ACC112 (cell line): ENCODE measurements at regions not wholly inside any gene's neighbourhood (a gene's known extent, or its start where the extent isn't known, plus 50 kb on each side); places are given as distances from the start of the nearest gene placed in this dataset.

Source experiments
- H2AFZ ChIP-seq: fragments of 200-600 bp; sonication (generic); one replicate; pipeline ENCODE4 v1.6.0; 2017; ENCODE audit warnings: antibody characterized with exemption, low read length; ENCODE audit not compliant: unreplicated experiment
- H3K27ac ChIP-seq: fragments of 200-600 bp; sonication (generic); 2 replicates; pipeline ENCODE4 v1.5.1; 2014; ENCODE audit warnings: low read depth, mild to moderate bottlenecking, antibody characterized with exemption, low read length, moderate library complexity
- H3K27me3 ChIP-seq: fragments of 200-600 bp; sonication (generic); 2 replicates; pipeline ENCODE4 v1.6.1; 2014; ENCODE audit warnings: mild to moderate bottlenecking, antibody characterized with exemption, low read length, moderate library complexity, mixed read lengths; ENCODE audit not compliant: insufficient read depth
- H3K36me3 ChIP-seq: fragments of 200-600 bp; sonication (generic); 2 replicates; pipeline ENCODE4 v1.6.1; 2016; ENCODE audit warnings: mild to moderate bottlenecking, antibody characterized with exemption, low read length, moderate library complexity, mixed read lengths; ENCODE audit not compliant: insufficient read depth
- H3K4me1 ChIP-seq: fragments of 200-600 bp; sonication (generic); one replicate; pipeline ENCODE4 v1.6.1; 2016; ENCODE audit warnings: low read length, mixed read lengths; ENCODE audit not compliant: insufficient read depth, unreplicated experiment, control insufficient read depth
- H3K4me3 ChIP-seq: fragments of 200-600 bp; sonication (generic); 2 replicates; pipeline ENCODE4 v1.5.1; 2014; ENCODE audit warnings: mild to moderate bottlenecking, low read depth, low read length
- H3K79me2 ChIP-seq: fragments of 200-600 bp; sonication (generic); one replicate; pipeline ENCODE4 v1.6.0; 2016; ENCODE audit warnings: low read length; ENCODE audit not compliant: control insufficient read depth, unreplicated experiment, insufficient read depth

DNA sequence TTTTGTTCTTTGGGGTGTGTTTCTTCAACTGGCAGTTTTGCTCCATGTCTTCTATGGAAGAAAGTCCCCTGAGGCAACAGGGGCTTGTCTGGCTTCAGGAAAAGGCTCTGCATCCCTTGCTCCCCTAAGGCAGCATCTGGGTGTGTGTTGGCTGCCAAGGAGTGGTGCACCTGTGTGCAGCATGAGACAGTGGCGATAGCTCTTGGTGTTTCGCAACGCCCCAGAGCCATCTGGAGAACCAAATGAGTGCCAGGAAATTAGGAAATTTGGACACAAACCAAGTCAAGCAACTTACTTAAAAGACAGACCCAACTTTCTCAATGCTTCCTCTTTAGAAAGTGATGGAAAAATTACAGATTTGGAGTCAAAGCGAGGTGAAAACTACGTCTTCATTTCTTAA lies 1044.4 kb upstream of the CNTNAP5 start:
- Histone ChIP-seq H3K4me3 (no peak overlapping the region), H3K27me3 (no peaks in the 10 kb centered on the region), H3K27ac (no peak overlapping the region), H3K36me3 (no peaks in the 10 kb centered on the region), H3K79me2 (no peaks in the 10 kb centered on the region), H2AFZ (no peak overlapping the region), H3K4me1 (no peaks in the 10 kb centered on the region)

GRCh38 chr2:122982936-122983335 lies 1042.2 kb upstream of the CNTNAP5 start:
- Histone ChIP-seq H3K27me3 (no peaks in the 10 kb centered on the region), H3K4me1 (no peaks in the 10 kb centered on the region), H3K36me3 (no peaks in the 10 kb centered on the region), H2AFZ (no peak overlapping the region), H3K79me2 (no peaks in the 10 kb centered on the region), H3K4me3 (no peak overlapping the region), H3K27ac (no peak overlapping the region)

DNA sequence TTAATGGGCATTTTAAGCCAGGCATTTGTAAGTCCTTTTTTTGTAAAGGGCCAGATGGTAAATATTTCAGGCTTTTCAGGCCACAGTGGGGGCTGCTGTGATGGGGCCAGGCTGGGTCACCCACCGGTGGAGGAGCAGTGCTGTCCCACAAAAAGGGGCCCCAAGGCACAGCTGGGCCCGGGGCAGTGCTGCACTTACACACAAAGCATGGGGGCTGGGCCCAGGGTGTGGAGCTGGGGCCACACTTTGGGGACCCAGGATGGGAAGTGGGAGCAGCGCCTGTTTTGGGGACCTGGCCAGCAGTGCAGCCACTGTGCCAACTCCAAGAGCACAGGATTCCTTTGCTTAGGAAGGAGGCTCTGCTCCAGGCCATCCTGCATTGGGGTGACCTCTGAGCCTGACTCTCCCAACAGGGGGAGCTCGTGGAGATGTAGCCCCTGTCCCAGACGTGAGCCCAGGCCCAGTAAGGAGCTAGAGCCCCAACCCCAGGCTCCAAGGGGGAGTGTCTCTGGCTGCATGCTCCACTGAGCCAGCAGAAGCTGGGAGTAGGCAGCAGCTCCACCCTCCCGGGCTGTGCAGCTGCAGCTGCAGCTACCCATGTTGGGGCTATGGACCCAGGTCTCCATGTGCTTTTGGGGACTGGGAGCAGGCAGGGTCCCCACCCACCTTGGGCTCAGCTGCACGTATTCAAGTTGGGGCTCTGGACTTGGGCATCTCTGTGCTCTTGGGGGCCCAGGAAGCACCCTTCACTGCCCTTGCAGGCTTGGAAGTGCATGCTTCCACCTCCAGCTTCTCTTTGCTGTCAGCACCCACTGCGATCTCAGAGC lies 1036.5 kb upstream of the CNTNAP5 start:
- Histone ChIP-seq H3K79me2 (no peaks in the 10 kb centered on the region), H3K4me3 (no peak overlapping the region), H3K4me1 (no peaks in the 10 kb centered on the region), H3K36me3 (no peaks in the 10 kb centered on the region), H3K27me3 (no peaks in the 10 kb centered on the region), H2AFZ (no peak overlapping the region), H3K27ac (no peak overlapping the region)

- Histone ChIP-seq H3K36me3 (no peaks in the 10 kb centered on the region), H3K27me3 (no peaks in the 10 kb centered on the region), H3K4me3 (no peak overlapping the region), H3K27ac (no peak overlapping the region), H3K4me1 (no peaks in the 10 kb centered on the region), H2AFZ (no peak overlapping the region), H3K79me2 (no peaks in the 10 kb centered on the region)
Measured at GRCh38 chr2:122993592-122993991, 1031.5 kb upstream of the CNTNAP5 start.

GRCh38 chr2:122999258-122999657 lies 1025.8 kb upstream of the CNTNAP5 start:
- Histone ChIP-seq H3K36me3 (no peaks in the 10 kb centered on the region), H3K4me3 (no peak overlapping the region), H3K79me2 (no peaks in the 10 kb centered on the region), H3K27ac (no peak overlapping the region), H2AFZ (no peak overlapping the region), H3K4me1 (no peaks in the 10 kb centered on the region), H3K27me3 (no peaks in the 10 kb centered on the region)

GRCh38 chr2:122999821-123000220 lies 1025.3 kb upstream of the CNTNAP5 start:
- Histone ChIP-seq H3K4me3 (no peak overlapping the region), H2AFZ (no peak overlapping the region), H3K4me1 (no peaks in the 10 kb centered on the region), H3K79me2 (no peaks in the 10 kb centered on the region), H3K27ac (no peak overlapping the region), H3K27me3 (no peaks in the 10 kb centered on the region), H3K36me3 (no peaks in the 10 kb centered on the region)

DNA sequence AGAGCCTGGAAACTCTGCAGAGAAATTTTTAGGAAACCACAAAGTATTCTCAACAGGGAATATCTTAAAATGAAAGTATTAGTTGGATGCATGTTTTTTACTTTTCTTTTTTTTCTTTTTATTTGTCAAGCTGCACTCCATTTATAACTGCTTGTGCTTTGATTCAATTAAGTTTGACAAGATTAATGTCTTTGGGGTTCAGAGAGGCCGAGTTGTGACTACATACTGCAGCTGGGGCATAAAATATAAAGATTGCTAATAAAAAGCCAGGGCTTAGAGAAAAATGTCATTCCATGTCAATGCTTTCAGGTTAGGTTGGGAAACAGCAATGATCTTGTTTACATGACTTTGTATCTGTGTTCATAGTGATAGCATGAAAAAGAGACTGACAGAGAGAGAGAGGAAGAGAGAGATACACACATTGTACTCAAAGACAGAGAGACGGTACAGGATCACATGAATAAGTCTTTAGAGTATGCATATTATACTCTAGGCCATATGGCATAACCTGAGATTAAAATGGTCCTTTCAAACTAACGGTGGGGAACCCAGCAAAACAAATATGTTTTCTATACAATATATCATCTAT lies 1022.3 kb upstream of the CNTNAP5 start:
- H3K36me3 ChIP-seq: no peaks in the 10 kb centered on the region
- H3K4me1 ChIP-seq: no peaks in the 10 kb centered on the region
- no peak overlapping the region for H3K4me3 ChIP-seq
- H3K79me2 ChIP-seq: no peaks in the 10 kb centered on the region
- no peak overlapping the region for H2AFZ ChIP-seq
- H3K27ac ChIP-seq: no peak overlapping the region
- no peaks in the 10 kb centered on the region for H3K27me3 ChIP-seq

DNA sequence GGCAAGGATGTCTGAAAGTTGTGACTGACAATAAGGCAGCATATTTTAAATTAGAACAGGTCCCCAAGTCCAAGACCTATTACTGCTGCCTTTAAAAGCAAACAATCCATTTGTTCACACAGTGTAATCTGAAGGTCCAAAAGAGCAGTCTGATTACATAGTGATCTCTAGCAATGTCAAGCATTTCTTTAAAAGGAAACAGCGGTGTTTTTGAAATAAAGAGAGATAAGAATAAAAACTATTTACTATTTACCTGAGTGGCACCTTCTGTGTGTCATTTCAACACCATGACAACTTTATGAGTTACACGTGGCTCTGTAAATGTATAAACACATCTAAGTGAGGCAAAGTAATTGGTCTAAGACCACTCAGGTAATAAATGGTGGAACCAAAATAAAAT lies 1009.9 kb upstream of the CNTNAP5 start:
- H3K79me2 ChIP-seq: no peaks in the 10 kb centered on the region
- H3K4me1 ChIP-seq: no peaks in the 10 kb centered on the region
- no peak overlapping the region for H3K4me3 ChIP-seq
- H3K27ac ChIP-seq: no peak overlapping the region
- H2AFZ ChIP-seq: no peak overlapping the region
- H3K27me3 ChIP-seq: no peaks in the 10 kb centered on the region
- H3K36me3 ChIP-seq: no peaks in the 10 kb centered on the region

DNA sequence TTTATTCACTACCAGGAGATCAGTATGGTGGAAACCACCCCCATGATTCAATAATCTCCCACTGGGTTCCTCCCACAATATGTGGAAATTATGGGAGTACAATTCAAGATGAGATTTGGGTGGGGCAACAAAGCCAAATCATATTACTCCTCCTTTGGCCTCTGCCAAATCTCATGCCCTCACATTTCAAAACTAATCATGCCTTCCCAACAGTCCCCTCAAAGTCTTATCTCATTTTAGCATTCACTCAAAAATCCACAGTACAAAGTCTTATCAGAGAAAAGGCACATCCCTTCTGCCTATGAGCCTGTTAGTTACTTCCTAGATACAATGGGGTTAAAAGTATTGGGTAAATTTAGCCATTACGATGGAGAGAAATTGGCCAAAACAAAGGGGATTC lies 989.5 kb upstream of the CNTNAP5 start:
- H3K4me3 ChIP-seq: no peak overlapping the region
- no peaks in the 10 kb centered on the region for H3K79me2 ChIP-seq
- H3K4me1 ChIP-seq: no peaks in the 10 kb centered on the region
- H3K27ac ChIP-seq: no peak overlapping the region
- H3K27me3 ChIP-seq: no peaks in the 10 kb centered on the region
- H3K36me3 ChIP-seq: no peaks in the 10 kb centered on the region
- no peak overlapping the region for H2AFZ ChIP-seq

- H3K27ac ChIP-seq: no peak overlapping the region
- H2AFZ ChIP-seq: no peak overlapping the region
- no peak overlapping the region for H3K4me3 ChIP-seq
- H3K27me3 ChIP-seq: no peaks in the 10 kb centered on the region
- H3K4me1 ChIP-seq: no peaks in the 10 kb centered on the region
- H3K36me3 ChIP-seq: no peaks in the 10 kb centered on the region
- no peaks in the 10 kb centered on the region for H3K79me2 ChIP-seq
Measured at GRCh38 chr2:123036300-123036699, 988.8 kb upstream of the CNTNAP5 start.

GRCh38 chr2:123040506-123040905 lies 984.6 kb upstream of the CNTNAP5 start:
- Histone ChIP-seq H3K27me3 (no peaks in the 10 kb centered on the region), H2AFZ (no peak overlapping the region), H3K27ac (no peak overlapping the region), H3K36me3 (no peaks in the 10 kb centered on the region), H3K4me3 (no peak overlapping the region), H3K79me2 (no peaks in the 10 kb centered on the region), H3K4me1 (no peaks in the 10 kb centered on the region)
